Stomach (tissue), 4 donors: ENCODE measurements at regions not wholly inside any gene's neighbourhood (a gene's known extent, or its start where the extent isn't known, plus 50 kb on each side); places are given as distances from the start of the nearest gene placed in this dataset.

ENCODE experiments used
- POLR2A ChIP-seq, 4 donors: fragments of 450-650 bp; IDR thresholded peaks; one replicate each; pipeline ENCODE4 v1.6.1; 2016; ENCODE audit warnings: antibody characterized with exemption in 4 of 4, control low read depth in 2 of 4, mild to moderate bottlenecking in 1 of 4, moderate library complexity in 1 of 4
- TF ChIP-seq, protein P1 (sequence below), 7 experiments: fragments of 450-650 bp in 4 of 7; fragments of 200-600 bp in 3 of 7; sonication (generic) in 3 of 7; IDR thresholded peaks; one replicate each; pipeline ENCODE4 v1.5.1; 2016 to 2019; ENCODE audit warnings: antibody characterized with exemption in 7 of 7, control low read depth in 2 of 7, mild to moderate bottlenecking in 1 of 7

DNA sequence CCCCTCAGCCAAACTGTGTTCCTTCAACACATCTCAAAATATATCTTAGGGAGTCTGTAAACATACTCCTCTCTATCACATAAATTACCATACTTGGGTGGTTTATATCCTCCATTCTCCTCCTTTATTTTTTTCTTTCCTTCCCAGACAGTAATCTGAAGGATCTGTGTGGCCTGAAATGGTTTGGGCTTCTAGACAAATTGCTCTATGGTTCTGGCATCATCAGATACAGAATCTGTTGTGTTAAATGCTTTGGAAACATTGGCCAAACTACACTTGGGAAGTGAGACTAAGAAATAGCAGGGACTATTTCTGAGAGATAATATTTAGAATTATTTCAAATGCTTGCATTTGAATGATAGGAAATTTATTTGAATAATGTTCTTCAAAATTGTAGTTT, 353.0 kb upstream of the KCND2 start:
- TF ChIP-seq POLR2A (IDR thresholded peaks at IDR 0.05) = no peak
- TF ChIP-seq, protein P1, sequence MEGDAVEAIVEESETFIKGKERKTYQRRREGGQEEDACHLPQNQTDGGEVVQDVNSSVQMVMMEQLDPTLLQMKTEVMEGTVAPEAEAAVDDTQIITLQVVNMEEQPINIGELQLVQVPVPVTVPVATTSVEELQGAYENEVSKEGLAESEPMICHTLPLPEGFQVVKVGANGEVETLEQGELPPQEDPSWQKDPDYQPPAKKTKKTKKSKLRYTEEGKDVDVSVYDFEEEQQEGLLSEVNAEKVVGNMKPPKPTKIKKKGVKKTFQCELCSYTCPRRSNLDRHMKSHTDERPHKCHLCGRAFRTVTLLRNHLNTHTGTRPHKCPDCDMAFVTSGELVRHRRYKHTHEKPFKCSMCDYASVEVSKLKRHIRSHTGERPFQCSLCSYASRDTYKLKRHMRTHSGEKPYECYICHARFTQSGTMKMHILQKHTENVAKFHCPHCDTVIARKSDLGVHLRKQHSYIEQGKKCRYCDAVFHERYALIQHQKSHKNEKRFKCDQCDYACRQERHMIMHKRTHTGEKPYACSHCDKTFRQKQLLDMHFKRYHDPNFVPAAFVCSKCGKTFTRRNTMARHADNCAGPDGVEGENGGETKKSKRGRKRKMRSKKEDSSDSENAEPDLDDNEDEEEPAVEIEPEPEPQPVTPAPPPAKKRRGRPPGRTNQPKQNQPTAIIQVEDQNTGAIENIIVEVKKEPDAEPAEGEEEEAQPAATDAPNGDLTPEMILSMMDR (IDR thresholded peaks at IDR 0.05) = no peak
